Right cardiac atrium (tissue), 5 donors: ENCODE measurements at regions not wholly inside any gene's neighbourhood (a gene's known extent, or its start where the extent isn't known, plus 50 kb on each side); places are given as distances from the start of the nearest gene placed in this dataset.

ENCODE experiments used
- ATAC-seq, 2 donors: fragments of 200-7000 bp; cut with Tn5 transposase; one replicate each; pipeline versions ENCODE4 v1.8.0 to v1.9.1; 2020; ENCODE audit warnings: moderate library complexity in 2 of 2, mild to moderate bottlenecking in 1 of 2
- DNase-seq, 3 donors: peaks; one replicate each; pipeline ENCODE4 v3.0.0-alpha.2; 2020
- H3K27ac ChIP-seq: one replicate; pipeline ENCODE4 v1.5.1; 2013; ENCODE audit warnings: mild to moderate bottlenecking, low read length, control low read depth, moderate library complexity
- H3K27me3 ChIP-seq: one replicate; pipeline ENCODE4 v1.6.1; 2013; ENCODE audit not compliant: control insufficient read depth, insufficient read depth
- H3K4me1 ChIP-seq: one replicate; pipeline ENCODE4 v1.6.1; 2013; ENCODE audit warnings: low read length; ENCODE audit not compliant: control insufficient read depth, insufficient read depth
- H3K4me3 ChIP-seq: one replicate; pipeline ENCODE4 v1.5.1; 2013; ENCODE audit warnings: low read length, control low read depth
- H3K9me3 ChIP-seq: one replicate; pipeline ENCODE4 v1.6.1; 2013; ENCODE audit warnings: low read length; ENCODE audit not compliant: control insufficient read depth
- WGBS: extraction: QIAGEN DNeasy Blood & Tissue Kit; methylation state at CpG from one replicate; pipeline ENCODE4 v1.1.7; 2013; 5-methylcytosine and 5-hydroxymethylcytosine counted together
- intact Hi-C, 4 donors: fragments of 100-400 bp; cut with DNase I; formaldehyde crosslinking; loops; one replicate each; pipeline versions ENCODE4 v1.11.0 to v1.14.0; 2022 to 2023
- donor health status: healthy with polysubstance abuse.
- donor health status: DM: no; HTN: yes; CAD: no.
- donor health status: DM: no; HTN: no; CAD: no.
- donor health status: DM: no; HTN: yes; CAD: no; lungs with severe emphysema.
- donor health status: DM: yes; HTN: yes; CAD: no.

DNA sequence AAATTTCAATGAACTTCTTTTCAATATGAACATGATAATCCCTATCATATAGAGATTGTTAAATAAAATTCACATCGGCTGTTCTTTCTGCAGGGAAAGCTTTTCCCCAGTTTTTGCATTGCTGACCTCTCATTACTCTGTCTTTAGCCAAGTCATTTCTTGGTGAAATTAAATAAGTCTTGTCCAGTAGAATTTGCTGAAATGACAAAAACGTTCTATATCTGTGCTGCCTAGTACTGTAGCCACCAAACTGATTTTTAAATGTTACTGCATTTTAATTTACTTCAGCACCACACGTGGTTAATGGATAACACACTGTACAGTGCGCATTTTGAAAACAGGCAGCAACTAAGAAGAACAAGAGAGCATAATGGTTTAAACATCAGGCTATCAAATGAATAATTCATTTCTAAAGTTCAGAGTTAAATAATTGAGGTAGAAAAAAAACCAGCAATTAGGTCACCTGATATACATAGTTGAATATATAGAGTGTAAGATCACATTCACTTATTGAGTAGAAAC is 178.9 kb downstream of the LIG4 start:
- H3K27me3 ChIP-seq, result no peaks in the 10 kb centered on the region
- DNase-seq (no peak), ATAC-seq (no peak)
- H3K4me1 ChIP-seq, result no peaks in the 10 kb centered on the region
- 61% methylated on average over 4 of the region's 4 CpGs for WGBS
- H3K9me3 ChIP-seq, result no peaks in the 10 kb centered on the region
- no peak overlapping the region for H3K4me3 ChIP-seq
- intact Hi-C loops, result no loop called here
- no peak overlapping the region for H3K27ac ChIP-seq

GRCh38 chr13:108034909-108035410 is 180.4 kb downstream of the LIG4 start:
- ATAC-seq (no peak), DNase-seq (no peak)
- H3K4me1 ChIP-seq, result no peaks in the 10 kb centered on the region
- WGBS, result 91% methylated on average over 5 of the region's 5 CpGs
- no peak overlapping the region for H3K4me3 ChIP-seq
- no peak overlapping the region for H3K27ac ChIP-seq
- H3K9me3 ChIP-seq, result no peaks in the 10 kb centered on the region
- intact Hi-C loops, result no loop called here
- H3K27me3 ChIP-seq, result no peaks in the 10 kb centered on the region

DNA sequence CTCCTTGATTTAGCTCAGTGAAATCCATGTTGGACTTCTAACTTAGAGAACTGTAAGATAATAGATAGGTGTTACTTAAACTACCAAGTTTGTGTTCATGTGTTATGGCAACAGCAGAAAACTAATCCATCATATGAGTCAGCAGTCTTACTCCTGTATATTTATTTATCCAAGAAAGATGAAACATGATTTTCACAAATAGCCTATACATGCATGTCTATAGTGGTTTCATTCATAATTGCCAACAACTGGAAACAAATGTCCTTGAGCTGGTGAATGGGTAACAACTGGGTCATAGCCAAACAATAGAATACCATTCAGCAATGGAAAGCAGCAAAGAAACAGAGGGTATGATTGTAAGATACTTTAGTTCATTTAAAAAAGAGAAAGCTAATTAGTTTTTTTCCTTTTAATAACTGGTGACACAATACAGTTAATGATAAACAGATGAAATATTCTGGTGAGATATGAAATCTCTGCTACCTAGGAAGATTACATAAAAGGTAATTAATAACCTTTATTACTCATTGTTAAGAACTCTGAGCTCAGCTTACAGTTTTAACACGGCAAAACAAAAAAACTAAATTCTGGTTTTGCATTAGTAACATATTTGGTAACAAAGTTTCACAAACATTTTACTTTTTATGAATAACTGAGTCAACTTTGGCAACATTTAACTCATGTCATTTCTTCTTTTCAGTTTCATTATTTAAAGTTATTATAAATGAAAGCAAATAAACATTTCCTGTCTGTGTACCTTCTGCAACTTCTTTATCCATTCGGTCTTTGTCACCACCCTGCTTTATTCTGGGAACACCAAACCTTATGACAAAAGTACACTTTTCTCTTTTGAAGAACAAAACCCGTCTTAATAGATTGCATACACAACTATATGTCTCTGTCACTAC is 181.3 kb downstream of the LIG4 start:
- 79% methylated on average over 3 of the region's 3 CpGs for WGBS
- ATAC-seq, result no peak
- no peak overlapping the region for H3K27ac ChIP-seq
- H3K27me3 ChIP-seq, result no peaks in the 10 kb centered on the region
- no peak for DNase-seq
- no peaks in the 10 kb centered on the region for H3K4me1 ChIP-seq
- intact Hi-C loops, result no loop called here
- no peaks in the 10 kb centered on the region for H3K9me3 ChIP-seq
- no peak overlapping the region for H3K4me3 ChIP-seq

DNA sequence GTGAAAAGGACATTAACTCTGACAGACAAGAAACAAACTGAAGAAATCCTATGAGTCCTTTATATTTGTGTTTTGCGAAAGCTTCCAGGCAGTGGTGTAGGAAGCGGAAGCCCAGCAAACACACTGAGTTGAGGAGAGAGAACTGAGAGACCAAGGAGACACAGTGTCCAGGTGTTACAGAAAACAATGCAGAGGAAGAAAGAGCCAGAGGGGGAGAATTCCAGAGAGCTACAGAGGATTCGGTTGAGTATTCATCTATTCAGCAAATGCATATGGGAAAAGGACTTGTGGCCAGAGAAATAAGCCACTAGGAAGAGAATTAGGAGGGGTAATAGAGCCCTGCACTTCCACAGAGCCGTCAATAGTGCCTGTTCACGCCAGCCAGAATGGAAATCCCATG is 183.5 kb downstream of the LIG4 start:
- intact Hi-C loops, result no loop called here
- no peak for DNase-seq

GRCh38 chr13:108030769-108031168 is 184.6 kb downstream of the LIG4 start:
- Histone ChIP-seq H3K9me3 (no peaks in the 10 kb centered on the region), H3K27me3 (no peaks in the 10 kb centered on the region), H3K27ac (no peak overlapping the region), H3K4me3 (no peak overlapping the region), H3K4me1 (no peaks in the 10 kb centered on the region)
- ATAC-seq (no peak), DNase-seq (no peak)
- intact Hi-C loops, result no loop called here
- WGBS, result 24% methylated on average over 1 of the region's 1 CpG

More for the DNA sequence above, 183.5 kb downstream of the LIG4 start:
- no peaks in the 10 kb centered on the region for H3K9me3 ChIP-seq
- 84% methylated on average over 5 of the region's 5 CpGs for WGBS
- no peak overlapping the region for H3K4me3 ChIP-seq
- no peak overlapping the region for H3K27ac ChIP-seq
- no peak for ATAC-seq
- no peaks in the 10 kb centered on the region for H3K27me3 ChIP-seq
- H3K4me1 ChIP-seq, result no peaks in the 10 kb centered on the region

GRCh38 chr13:108026680-108027410 is 188.5 kb downstream of the LIG4 start:
- H3K9me3 ChIP-seq, result no peaks in the 10 kb centered on the region
- DNase-seq (no peak), ATAC-seq (no peak)
- H3K4me3 ChIP-seq, result no peak overlapping the region
- H3K27ac ChIP-seq, result no peak overlapping the region
- no peaks in the 10 kb centered on the region for H3K27me3 ChIP-seq
- H3K4me1 ChIP-seq, result no peaks in the 10 kb centered on the region
- 61% methylated on average over 3 of the region's 3 CpGs for WGBS
- intact Hi-C loops, result no loop called here

DNA sequence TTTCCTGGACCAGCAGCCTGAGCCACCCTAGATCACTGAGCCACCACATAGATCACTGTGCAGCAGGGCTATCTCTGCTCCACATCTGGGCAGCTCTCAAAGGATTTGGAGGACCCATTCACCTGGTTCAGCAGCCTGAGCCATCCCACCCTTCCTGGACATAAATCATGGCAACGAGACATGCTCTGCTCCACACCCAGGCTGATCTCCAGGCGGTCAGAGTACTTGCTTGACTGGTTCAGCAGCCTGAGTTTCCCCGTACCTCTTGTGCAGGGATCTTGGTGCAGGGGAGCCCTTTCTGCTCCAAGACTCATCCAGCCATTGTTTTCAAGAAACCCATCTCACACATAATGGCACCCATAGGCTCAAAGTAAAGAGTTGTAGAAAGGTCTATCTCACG is 195.3 kb downstream of the LIG4 start:
- no peak overlapping the region for H3K4me3 ChIP-seq
- no peaks in the 10 kb centered on the region for H3K4me1 ChIP-seq
- no peaks in the 10 kb centered on the region for H3K9me3 ChIP-seq
- DNase-seq (no peak), ATAC-seq (no peak)
- H3K27ac ChIP-seq, result no peak overlapping the region
- 76% methylated on average over 4 of the region's 4 CpGs for WGBS
- intact Hi-C loops, result no loop called here
- no peaks in the 10 kb centered on the region for H3K27me3 ChIP-seq

GRCh38 chr13:108018371-108018870 is 196.9 kb downstream of the LIG4 start:
- WGBS, result 78% methylated on average over 2 of the region's 2 CpGs
- intact Hi-C loops, result no loop called here
- ATAC-seq, result no peak
- Histone ChIP-seq H3K4me1 (no peaks in the 10 kb centered on the region), H3K4me3 (no peak overlapping the region), H3K27me3 (no peaks in the 10 kb centered on the region), H3K27ac (no peak overlapping the region), H3K9me3 (no peaks in the 10 kb centered on the region)
- no peak for DNase-seq

GRCh38 chr13:108006619-108007018 is 208.7 kb downstream of the LIG4 start:
- DNase-seq (no peak), ATAC-seq (no peak)
- H3K9me3 ChIP-seq, result no peaks in the 10 kb centered on the region
- intact Hi-C loops, result no loop called here
- H3K27ac ChIP-seq, result no peak overlapping the region
- H3K4me1 ChIP-seq, result no peaks in the 10 kb centered on the region
- H3K4me3 ChIP-seq, result no peak overlapping the region
- H3K27me3 ChIP-seq, result no peaks in the 10 kb centered on the region
- WGBS, result 86% methylated on average over 9 of the region's 9 CpGs

GRCh38 chr13:108005231-108005630 is 210.1 kb downstream of the LIG4 start:
- no peak for ATAC-seq
- WGBS, result 50% methylated on average over 3 of the region's 3 CpGs
- intact Hi-C loops, result no loop called here

GRCh38 chr13:108003626-108004025 is 211.7 kb downstream of the LIG4 start:
- Histone ChIP-seq H3K27ac (no peak overlapping the region), H3K27me3 (no peaks in the 10 kb centered on the region), H3K4me1 (no peaks in the 10 kb centered on the region), H3K9me3 (no peaks in the 10 kb centered on the region), H3K4me3 (no peak overlapping the region)
- intact Hi-C loops, result no loop called here
- no peak for DNase-seq
- 56% methylated on average over 3 of the region's 3 CpGs for WGBS
- ATAC-seq, result no peak

More at GRCh38 chr13:108005231-108005630, 210.1 kb downstream of the LIG4 start:
- H3K9me3 ChIP-seq, result no peaks in the 10 kb centered on the region
- H3K4me3 ChIP-seq, result no peak overlapping the region
- H3K27me3 ChIP-seq, result no peaks in the 10 kb centered on the region
- no peaks in the 10 kb centered on the region for H3K4me1 ChIP-seq
- DNase-seq, result no peak
- no peak overlapping the region for H3K27ac ChIP-seq
